Stomach (tissue), 8 donors: ENCODE measurements at regions not wholly inside any gene's neighbourhood (a gene's known extent, or its start where the extent isn't known, plus 50 kb on each side); places are given as distances from the start of the nearest gene placed in this dataset.

ENCODE experiments used
- DNase-seq, 2 donors: peaks; one replicate each; pipeline versions ENCODE4 v3.0.0 to v3.0.0-alpha.2; 2013 to 2019
- H3K27ac ChIP-seq, 5 donors: fragments of 200-600 bp in 4 of 5; sonication (generic) in 4 of 5; one replicate each; pipeline ENCODE4 v1.5.1; 2013 to 2019; ENCODE audit warnings: mild to moderate bottlenecking in 1 of 5, moderate library complexity in 1 of 5
- H3K27me3 ChIP-seq, 3 donors: fragments of 200-600 bp; sonication (generic); one replicate each; pipeline ENCODE4 v1.5.1; 2017 to 2019; ENCODE audit warnings: mixed run types in 1 of 3
- H3K36me3 ChIP-seq, 4 donors: fragments of 200-600 bp; sonication (generic); 1 replicate in 3 of 4; 2 replicates in 1 of 4; pipeline ENCODE4 v1.5.1; 2016 to 2019
- H3K4me1 ChIP-seq, 4 donors: fragments of 200-600 bp; sonication (generic); one replicate each; pipeline ENCODE4 v1.5.1; 2016 to 2019
- H3K4me3 ChIP-seq, 4 donors: fragments of 200-600 bp; sonication (generic) in 3 of 4; one replicate each; pipeline ENCODE4 v1.5.1; 2016 to 2019; ENCODE audit warnings: mild to moderate bottlenecking in 1 of 4
- H3K9me3 ChIP-seq, 4 donors: fragments of 200-600 bp; sonication (generic); one replicate each; pipeline ENCODE4 v1.5.1; 2016 to 2019
- EP300 ChIP-seq: sonication (generic); formaldehyde crosslinking; IDR thresholded peaks from one replicate; pipeline ENCODE4 v1.6.1; 2017; ENCODE audit warnings: antibody characterized with exemption
- POLR2A ChIP-seq, 4 donors: fragments of 450-650 bp; IDR thresholded peaks; one replicate each; pipeline ENCODE4 v1.6.1; 2016; ENCODE audit warnings: antibody characterized with exemption in 4 of 4, control low read depth in 2 of 4, mild to moderate bottlenecking in 1 of 4, moderate library complexity in 1 of 4
- POLR2AphosphoS5 ChIP-seq, 3 donors: sonication (generic); formaldehyde crosslinking; IDR thresholded peaks; one replicate each; pipeline ENCODE4 v1.6.1; 2016; ENCODE audit warnings: antibody characterized with exemption in 3 of 3
- WGBS, 5 donors: extraction: QIAGEN DNeasy Blood & Tissue Kit in 3 of 5; methylation state at CpG; one replicate each; pipeline versions ENCODE4 v1.1.5 to v1.1.7; 2013 to 2018; 5-methylcytosine and 5-hydroxymethylcytosine counted together
- intact Hi-C: fragments of 100-400 bp; cut with DNase I; formaldehyde crosslinking; loops from one replicate; pipeline ENCODE4 v1.15.1; 2023; ENCODE audit warnings: low total_unique reads
- TF ChIP-seq, protein P1 (sequence below), 7 experiments: fragments of 450-650 bp in 4 of 7; fragments of 200-600 bp in 3 of 7; sonication (generic) in 3 of 7; IDR thresholded peaks; one replicate each; pipeline ENCODE4 v1.5.1; 2016 to 2019; ENCODE audit warnings: antibody characterized with exemption in 7 of 7, control low read depth in 2 of 7, mild to moderate bottlenecking in 1 of 7
- donor health status: healthy with polysubstance abuse.
- donor health status: Bipolar disorder and iron deficiency.
- donor health status: healthy.

DNA sequence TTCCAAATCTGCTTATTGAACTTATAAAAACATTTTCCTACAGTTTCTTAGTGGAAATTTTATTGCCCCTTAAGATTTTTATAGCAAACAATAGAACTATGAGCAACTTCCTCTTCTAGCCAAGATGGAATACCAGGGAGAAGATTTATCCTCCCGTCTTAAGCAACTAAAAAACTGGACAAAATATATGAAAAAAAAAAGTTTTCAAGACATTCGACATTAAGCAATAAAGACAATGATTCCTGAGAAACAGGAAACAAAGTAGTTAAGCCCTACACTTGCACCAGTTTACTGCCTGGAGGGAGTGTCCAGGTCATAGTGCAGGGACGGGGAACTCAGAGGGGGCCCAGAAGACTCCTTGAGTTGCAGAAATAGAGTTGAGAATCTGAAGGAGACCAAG lies 516.1 kb upstream of the DIPK2B start:
- peak in 1 of 2 donors; percentile 3 for DNase-seq
- intact Hi-C loops = no loop called here
- Histone ChIP-seq H3K4me1 (no peaks in the 10 kb centered on the region), H3K36me3 (no peaks in the 10 kb centered on the region), H3K27ac (no peak overlapping the region), H3K27me3 (peaks cover 0 to 3% (median 0%) of the 10 kb centered on the region in 3 donors), H3K9me3 (no peaks in the 10 kb centered on the region), H3K4me3 (no peak overlapping the region)
- TF ChIP-seq POLR2A (IDR thresholded peaks at IDR 0.05) (no peak), EP300 (no peak), POLR2AphosphoS5 (IDR thresholded peaks at IDR 0.05) (no peak)
- TF ChIP-seq, protein P1, sequence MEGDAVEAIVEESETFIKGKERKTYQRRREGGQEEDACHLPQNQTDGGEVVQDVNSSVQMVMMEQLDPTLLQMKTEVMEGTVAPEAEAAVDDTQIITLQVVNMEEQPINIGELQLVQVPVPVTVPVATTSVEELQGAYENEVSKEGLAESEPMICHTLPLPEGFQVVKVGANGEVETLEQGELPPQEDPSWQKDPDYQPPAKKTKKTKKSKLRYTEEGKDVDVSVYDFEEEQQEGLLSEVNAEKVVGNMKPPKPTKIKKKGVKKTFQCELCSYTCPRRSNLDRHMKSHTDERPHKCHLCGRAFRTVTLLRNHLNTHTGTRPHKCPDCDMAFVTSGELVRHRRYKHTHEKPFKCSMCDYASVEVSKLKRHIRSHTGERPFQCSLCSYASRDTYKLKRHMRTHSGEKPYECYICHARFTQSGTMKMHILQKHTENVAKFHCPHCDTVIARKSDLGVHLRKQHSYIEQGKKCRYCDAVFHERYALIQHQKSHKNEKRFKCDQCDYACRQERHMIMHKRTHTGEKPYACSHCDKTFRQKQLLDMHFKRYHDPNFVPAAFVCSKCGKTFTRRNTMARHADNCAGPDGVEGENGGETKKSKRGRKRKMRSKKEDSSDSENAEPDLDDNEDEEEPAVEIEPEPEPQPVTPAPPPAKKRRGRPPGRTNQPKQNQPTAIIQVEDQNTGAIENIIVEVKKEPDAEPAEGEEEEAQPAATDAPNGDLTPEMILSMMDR (IDR thresholded peaks at IDR 0.05) = no peak
- whole genome bisulfite sequencing, 5 donors = 59 to 78% (median 71%) methylated on average over 3 of the region's 3 CpGs

DNA sequence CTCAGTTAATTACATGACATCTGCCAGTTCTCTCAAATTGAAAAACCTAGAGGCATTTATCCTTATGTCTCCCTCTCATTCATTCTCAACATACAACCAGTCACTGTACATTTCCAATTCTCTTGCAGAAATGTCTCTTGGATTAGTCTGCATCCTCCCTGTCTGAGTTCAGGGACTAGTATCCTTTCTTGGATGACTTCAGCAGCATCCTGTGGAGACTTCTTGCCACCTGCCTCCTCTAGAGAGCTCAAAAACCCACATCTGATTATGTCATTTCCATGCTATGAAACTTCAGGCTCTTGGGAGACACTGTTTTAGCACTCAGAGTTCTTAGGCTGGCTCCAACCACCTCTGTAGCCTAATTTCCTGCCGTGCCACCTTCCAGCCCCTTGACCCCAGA lies 515.1 kb upstream of the DIPK2B start:
- Histone ChIP-seq H3K27ac (no peak overlapping the region), H3K4me3 (no peak overlapping the region), H3K27me3 (peaks cover 0 to 3% (median 0%) of the 10 kb centered on the region in 3 donors), H3K9me3 (no peaks in the 10 kb centered on the region), H3K36me3 (no peaks in the 10 kb centered on the region), H3K4me1 (no peaks in the 10 kb centered on the region)
- TF ChIP-seq POLR2AphosphoS5 (IDR thresholded peaks at IDR 0.05) (no peak), POLR2A (IDR thresholded peaks at IDR 0.05) (no peak), EP300 (no peak)
- TF ChIP-seq, protein P1 (IDR thresholded peaks at IDR 0.05) = no peak
- intact Hi-C loops = no loop called here
- 72 to 85% (median 75%) methylated on average over 1 of the region's 1 CpG for WGBS, 5 donors
- DNase-seq = no peak

DNA sequence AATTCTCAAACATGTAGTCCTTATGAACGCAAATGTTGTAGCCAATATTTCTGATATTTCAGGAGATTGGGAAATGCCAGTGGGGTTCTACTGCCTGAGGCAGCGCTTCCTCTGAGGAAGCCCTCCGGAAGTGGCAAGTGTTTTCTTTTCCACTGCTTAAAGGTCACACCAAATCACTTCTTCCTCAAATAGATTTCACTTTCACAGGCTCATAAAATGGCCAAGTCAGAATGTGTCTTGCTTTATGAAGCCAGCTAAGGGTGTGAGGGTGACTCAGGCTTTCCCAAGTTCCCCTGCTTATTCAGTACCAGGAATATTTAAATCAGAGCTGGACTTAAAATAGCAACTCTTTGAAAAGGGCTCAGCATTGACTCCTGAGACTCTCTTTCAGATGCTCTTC lies 514.2 kb upstream of the DIPK2B start:
- H3K27me3 ChIP-seq = peaks cover 0 to 3% (median 0%) of the 10 kb centered on the region in 3 donors
- 49 to 76% (median 66%) methylated on average over 3 of the region's 3 CpGs for WGBS, 5 donors
- no peak overlapping the region for H3K27ac ChIP-seq
- no peaks in the 10 kb centered on the region for H3K9me3 ChIP-seq
- no peaks in the 10 kb centered on the region for H3K36me3 ChIP-seq
- DNase-seq = peak in 1 of 2 donors; percentile 26
- intact Hi-C loops = no loop called here
- no peak overlapping the region for H3K4me3 ChIP-seq
- TF ChIP-seq POLR2AphosphoS5 (IDR thresholded peaks at IDR 0.05) (no peak), EP300 (no peak), POLR2A (IDR thresholded peaks at IDR 0.05) (no peak)
- TF ChIP-seq, protein P1 (IDR thresholded peaks at IDR 0.05) = no peak
- H3K4me1 ChIP-seq = no peaks in the 10 kb centered on the region

DNA sequence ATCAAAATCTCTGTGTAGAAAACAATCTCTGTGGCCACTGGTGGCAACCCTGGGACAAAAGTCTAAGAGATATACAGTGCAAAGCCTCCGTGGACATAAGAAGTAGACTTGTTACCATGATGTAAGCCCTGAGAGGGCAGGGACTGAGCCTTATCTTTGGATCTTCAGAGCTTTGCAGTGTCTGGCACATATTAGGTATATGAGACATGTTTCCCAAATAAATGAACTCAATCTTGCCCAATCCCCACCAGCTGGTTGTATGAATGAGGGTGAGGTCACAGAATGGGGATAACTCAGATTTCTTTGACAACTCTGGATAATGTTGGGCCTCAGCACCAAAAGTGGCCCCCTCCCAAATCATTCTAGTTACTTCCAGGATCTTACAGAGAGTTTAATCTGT lies 511.4 kb upstream of the DIPK2B start:
- Histone ChIP-seq H3K27me3 (peaks cover 0 to 3% (median 0%) of the 10 kb centered on the region in 3 donors), H3K4me3 (no peak overlapping the region), H3K9me3 (no peaks in the 10 kb centered on the region), H3K27ac (no peak overlapping the region), H3K4me1 (no peaks in the 10 kb centered on the region), H3K36me3 (no peaks in the 10 kb centered on the region)
- intact Hi-C loops = no loop called here
- DNase-seq = no peak
- TF ChIP-seq EP300 (no peak), POLR2AphosphoS5 (IDR thresholded peaks at IDR 0.05) (no peak), POLR2A (IDR thresholded peaks at IDR 0.05) (no peak)
- TF ChIP-seq, protein P1 (IDR thresholded peaks at IDR 0.05) = no peak
- WGBS, 5 donors = 53 to 100% (median 63%) methylated on average over 1 of the region's 1 CpG
